ENCODE measurements at regions not wholly inside any gene's neighbourhood (a gene's known extent, or its start where the extent isn't known, plus 50 kb on each side); places are given as distances from the start of the nearest gene placed in this dataset.

- TF ChIP-seq CTCF (conservative IDR thresholded peaks at IDR 0.05; ENCODE audit: low read length) (no peak), EZH2phosphoT487 (IDR thresholded peaks at IDR 0.05; ENCODE audit: borderline replicate concordance) (no peak)
These were observed 1085.9 kb downstream of the TBC1D22A start for GRCh38 chr22:47848184-47848920.
